ENCODE measurements at regions not wholly inside any gene's neighbourhood (a gene's known extent, or its start where the extent isn't known, plus 50 kb on each side); places are given as distances from the start of the nearest gene placed in this dataset.

DNA sequence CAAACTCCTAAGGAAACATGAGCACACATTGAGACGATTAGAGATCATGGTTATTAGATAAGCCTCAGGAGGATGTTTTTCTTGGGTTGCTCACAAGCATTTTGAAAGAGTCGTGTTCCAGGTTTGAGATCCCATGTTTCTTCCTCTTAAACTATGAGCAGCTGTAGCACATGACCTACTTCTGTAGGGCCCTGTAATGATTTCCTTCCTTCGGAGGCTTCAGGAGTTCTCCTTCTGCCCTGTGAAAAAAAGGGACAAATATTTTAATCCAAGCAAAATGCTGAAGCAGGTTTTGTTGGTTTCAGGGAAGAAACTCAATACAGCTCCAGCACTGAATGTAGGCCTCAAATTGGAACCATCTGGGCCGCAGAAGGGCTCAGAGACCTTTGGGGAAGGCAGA lies 82.6 kb downstream of the POU3F3 start:
- no peak for ATAC-seq
- Histone ChIP-seq H4K20me1 (replicated peaks; ENCODE audit: insufficient read depth) (no peaks in the 10 kb centered on the region), H3K27me3 (ENCODE audit: insufficient read depth) (no peaks in the 10 kb centered on the region), H3K27ac (ENCODE audit: low read depth) (no peak overlapping the region), H3K36me3 (ENCODE audit: insufficient read depth) (no peaks in the 10 kb centered on the region), H3K4me1 (ENCODE audit: insufficient read depth) (peaks cover 7% of the 10 kb centered on the region; the same call in 1 of the 2 replicates), H2AFZ (peak overlapping the region; percentile 90), H3K79me2 (replicated peaks; ENCODE audit: insufficient read depth) (no peaks in the 10 kb centered on the region), H3K4me3 (no peak overlapping the region), H3K9me2 (ENCODE audit: insufficient read depth) (no peaks in the 10 kb centered on the region), H3K4me2 (no peak overlapping the region), H3F3A (replicated peaks; ENCODE audit: low read depth) (no peaks in the 10 kb centered on the region)
- no peak overlapping the region for H3K4me3 Mint-ChIP-seq
- H3K36me3 Mint-ChIP-seq (ENCODE audit: low read depth), result no peaks in the 10 kb centered on the region
- peaks cover 13% of the 10 kb centered on the region; the same call in 2 of the 3 replicates for H3K4me1 Mint-ChIP-seq
- TF ChIP-seq, protein P1, sequence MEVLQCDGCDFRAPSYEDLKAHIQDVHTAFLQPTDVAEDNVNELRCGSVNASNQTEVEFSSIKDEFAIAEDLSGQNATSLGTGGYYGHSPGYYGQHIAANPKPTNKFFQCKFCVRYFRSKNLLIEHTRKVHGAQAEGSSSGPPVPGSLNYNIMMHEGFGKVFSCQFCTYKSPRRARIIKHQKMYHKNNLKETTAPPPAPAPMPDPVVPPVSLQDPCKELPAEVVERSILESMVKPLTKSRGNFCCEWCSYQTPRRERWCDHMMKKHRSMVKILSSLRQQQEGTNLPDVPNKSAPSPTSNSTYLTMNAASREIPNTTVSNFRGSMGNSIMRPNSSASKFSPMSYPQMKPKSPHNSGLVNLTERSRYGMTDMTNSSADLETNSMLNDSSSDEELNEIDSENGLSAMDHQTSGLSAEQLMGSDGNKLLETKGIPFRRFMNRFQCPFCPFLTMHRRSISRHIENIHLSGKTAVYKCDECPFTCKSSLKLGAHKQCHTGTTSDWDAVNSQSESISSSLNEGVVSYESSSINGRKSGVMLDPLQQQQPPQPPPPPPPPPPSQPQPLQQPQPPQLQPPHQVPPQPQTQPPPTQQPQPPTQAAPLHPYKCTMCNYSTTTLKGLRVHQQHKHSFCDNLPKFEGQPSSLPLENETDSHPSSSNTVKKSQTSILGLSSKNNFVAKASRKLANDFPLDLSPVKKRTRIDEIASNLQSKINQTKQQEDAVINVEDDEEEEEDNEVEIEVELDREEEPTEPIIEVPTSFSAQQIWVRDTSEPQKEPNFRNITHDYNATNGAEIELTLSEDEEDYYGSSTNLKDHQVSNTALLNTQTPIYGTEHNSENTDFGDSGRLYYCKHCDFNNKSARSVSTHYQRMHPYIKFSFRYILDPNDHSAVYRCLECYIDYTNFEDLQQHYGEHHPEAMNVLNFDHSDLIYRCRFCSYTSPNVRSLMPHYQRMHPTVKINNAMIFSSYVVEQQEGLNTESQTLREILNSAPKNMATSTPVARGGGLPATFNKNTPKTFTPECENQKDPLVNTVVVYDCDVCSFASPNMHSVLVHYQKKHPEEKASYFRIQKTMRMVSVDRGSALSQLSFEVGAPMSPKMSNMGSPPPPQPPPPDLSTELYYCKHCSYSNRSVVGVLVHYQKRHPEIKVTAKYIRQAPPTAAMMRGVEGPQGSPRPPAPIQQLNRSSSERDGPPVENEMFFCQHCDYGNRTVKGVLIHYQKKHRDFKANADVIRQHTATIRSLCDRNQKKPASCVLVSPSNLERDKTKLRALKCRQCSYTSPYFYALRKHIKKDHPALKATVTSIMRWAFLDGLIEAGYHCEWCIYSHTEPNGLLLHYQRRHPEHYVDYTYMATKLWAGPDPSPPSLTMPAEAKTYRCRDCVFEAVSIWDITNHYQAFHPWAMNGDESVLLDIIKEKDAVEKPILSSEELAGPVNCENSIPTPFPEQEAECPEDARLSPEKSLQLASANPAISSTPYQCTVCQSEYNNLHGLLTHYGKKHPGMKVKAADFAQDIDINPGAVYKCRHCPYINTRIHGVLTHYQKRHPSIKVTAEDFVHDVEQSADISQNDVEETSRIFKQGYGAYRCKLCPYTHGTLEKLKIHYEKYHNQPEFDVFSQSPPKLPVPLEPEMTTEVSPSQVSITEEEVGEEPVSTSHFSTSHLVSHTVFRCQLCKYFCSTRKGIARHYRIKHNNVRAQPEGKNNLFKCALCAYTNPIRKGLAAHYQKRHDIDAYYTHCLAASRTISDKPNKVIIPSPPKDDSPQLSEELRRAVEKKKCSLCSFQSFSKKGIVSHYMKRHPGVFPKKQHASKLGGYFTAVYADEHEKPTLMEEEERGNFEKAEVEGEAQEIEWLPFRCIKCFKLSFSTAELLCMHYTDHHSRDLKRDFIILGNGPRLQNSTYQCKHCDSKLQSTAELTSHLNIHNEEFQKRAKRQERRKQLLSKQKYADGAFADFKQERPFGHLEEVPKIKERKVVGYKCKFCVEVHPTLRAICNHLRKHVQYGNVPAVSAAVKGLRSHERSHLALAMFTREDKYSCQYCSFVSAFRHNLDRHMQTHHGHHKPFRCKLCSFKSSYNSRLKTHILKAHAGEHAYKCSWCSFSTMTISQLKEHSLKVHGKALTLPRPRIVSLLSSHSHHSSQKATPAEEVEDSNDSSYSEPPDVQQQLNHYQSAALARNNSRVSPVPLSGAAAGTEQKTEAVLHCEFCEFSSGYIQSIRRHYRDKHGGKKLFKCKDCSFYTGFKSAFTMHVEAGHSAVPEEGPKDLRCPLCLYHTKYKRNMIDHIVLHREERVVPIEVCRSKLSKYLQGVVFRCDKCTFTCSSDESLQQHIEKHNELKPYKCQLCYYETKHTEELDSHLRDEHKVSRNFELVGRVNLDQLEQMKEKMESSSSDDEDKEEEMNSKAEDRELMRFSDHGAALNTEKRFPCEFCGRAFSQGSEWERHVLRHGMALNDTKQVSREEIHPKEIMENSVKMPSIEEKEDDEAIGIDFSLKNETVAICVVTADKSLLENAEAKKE (CRISPR knock-in tag; IDR thresholded peaks at IDR 0.05), result no peak
- no peak for TF ChIP-seq EZH2phosphoT487 (IDR thresholded peaks at IDR 0.05; ENCODE audit: unreplicated experiment)
- TF ChIP-seq ZNF114 (CRISPR knock-in tag; IDR thresholded peaks at IDR 0.05), result no peak
- no peak for TF ChIP-seq EZH2 (IDR thresholded peaks at IDR 0.05; ENCODE audit: low read depth, unreplicated experiment)
- no peak for TF ChIP-seq ZNF331 (CRISPR knock-in tag; IDR thresholded peaks at IDR 0.05; ENCODE audit: low read depth)
- no peak for TF ChIP-seq STAT1 (IDR thresholded peaks at IDR 0.05; ENCODE audit: unreplicated experiment)
- TF ChIP-seq, protein P2, sequence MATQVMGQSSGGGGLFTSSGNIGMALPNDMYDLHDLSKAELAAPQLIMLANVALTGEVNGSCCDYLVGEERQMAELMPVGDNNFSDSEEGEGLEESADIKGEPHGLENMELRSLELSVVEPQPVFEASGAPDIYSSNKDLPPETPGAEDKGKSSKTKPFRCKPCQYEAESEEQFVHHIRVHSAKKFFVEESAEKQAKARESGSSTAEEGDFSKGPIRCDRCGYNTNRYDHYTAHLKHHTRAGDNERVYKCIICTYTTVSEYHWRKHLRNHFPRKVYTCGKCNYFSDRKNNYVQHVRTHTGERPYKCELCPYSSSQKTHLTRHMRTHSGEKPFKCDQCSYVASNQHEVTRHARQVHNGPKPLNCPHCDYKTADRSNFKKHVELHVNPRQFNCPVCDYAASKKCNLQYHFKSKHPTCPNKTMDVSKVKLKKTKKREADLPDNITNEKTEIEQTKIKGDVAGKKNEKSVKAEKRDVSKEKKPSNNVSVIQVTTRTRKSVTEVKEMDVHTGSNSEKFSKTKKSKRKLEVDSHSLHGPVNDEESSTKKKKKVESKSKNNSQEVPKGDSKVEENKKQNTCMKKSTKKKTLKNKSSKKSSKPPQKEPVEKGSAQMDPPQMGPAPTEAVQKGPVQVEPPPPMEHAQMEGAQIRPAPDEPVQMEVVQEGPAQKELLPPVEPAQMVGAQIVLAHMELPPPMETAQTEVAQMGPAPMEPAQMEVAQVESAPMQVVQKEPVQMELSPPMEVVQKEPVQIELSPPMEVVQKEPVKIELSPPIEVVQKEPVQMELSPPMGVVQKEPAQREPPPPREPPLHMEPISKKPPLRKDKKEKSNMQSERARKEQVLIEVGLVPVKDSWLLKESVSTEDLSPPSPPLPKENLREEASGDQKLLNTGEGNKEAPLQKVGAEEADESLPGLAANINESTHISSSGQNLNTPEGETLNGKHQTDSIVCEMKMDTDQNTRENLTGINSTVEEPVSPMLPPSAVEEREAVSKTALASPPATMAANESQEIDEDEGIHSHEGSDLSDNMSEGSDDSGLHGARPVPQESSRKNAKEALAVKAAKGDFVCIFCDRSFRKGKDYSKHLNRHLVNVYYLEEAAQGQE (IDR thresholded peaks at IDR 0.05; ENCODE audit: unreplicated experiment), result no peak
- TF ChIP-seq, protein P3, sequence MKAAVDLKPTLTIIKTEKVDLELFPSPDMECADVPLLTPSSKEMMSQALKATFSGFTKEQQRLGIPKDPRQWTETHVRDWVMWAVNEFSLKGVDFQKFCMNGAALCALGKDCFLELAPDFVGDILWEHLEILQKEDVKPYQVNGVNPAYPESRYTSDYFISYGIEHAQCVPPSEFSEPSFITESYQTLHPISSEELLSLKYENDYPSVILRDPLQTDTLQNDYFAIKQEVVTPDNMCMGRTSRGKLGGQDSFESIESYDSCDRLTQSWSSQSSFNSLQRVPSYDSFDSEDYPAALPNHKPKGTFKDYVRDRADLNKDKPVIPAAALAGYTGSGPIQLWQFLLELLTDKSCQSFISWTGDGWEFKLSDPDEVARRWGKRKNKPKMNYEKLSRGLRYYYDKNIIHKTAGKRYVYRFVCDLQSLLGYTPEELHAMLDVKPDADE (IDR thresholded peaks at IDR 0.05), result no peak
- TF ChIP-seq, protein P4, sequence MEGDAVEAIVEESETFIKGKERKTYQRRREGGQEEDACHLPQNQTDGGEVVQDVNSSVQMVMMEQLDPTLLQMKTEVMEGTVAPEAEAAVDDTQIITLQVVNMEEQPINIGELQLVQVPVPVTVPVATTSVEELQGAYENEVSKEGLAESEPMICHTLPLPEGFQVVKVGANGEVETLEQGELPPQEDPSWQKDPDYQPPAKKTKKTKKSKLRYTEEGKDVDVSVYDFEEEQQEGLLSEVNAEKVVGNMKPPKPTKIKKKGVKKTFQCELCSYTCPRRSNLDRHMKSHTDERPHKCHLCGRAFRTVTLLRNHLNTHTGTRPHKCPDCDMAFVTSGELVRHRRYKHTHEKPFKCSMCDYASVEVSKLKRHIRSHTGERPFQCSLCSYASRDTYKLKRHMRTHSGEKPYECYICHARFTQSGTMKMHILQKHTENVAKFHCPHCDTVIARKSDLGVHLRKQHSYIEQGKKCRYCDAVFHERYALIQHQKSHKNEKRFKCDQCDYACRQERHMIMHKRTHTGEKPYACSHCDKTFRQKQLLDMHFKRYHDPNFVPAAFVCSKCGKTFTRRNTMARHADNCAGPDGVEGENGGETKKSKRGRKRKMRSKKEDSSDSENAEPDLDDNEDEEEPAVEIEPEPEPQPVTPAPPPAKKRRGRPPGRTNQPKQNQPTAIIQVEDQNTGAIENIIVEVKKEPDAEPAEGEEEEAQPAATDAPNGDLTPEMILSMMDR (conservative IDR thresholded peaks at IDR 0.05; ENCODE audit: low read depth in 2 of 2), result no peak
- no peak for TF ChIP-seq NANOG (IDR thresholded peaks at IDR 0.05; ENCODE audit: borderline replicate concordance)
- TF ChIP-seq POLR2AphosphoS5 (IDR thresholded peaks at IDR 0.05; ENCODE audit: low read depth), result no peak
- no peak for TF ChIP-seq CREB1 (CRISPR knock-in tag; IDR thresholded peaks at IDR 0.05; ENCODE audit: low read depth)
- no peak for TF ChIP-seq JUNB (IDR thresholded peaks at IDR 0.05; ENCODE audit: unreplicated experiment)
- DNase-seq (ENCODE audit: low spot score), result no peak
- H3K27me3 Mint-ChIP-seq (ENCODE audit: insufficient read depth, low read depth, poor library complexity), result no peaks in the 10 kb centered on the region
- no peaks in the 10 kb centered on the region for H3K9me3 Mint-ChIP-seq
- no peak overlapping the region for H3K27ac Mint-ChIP-seq

All from GM23338 (cell line).